ENCODE measurements at regions not wholly inside any gene's neighbourhood (a gene's known extent, or its start where the extent isn't known, plus 50 kb on each side); places are given as distances from the start of the nearest gene placed in this dataset.

- no peaks in the 10 kb centered on the region for H3K27me3 ChIP-seq (ENCODE audit: insufficient read depth, poor library complexity, severe bottlenecking)
- no peak for TF ChIP-seq CTCF (IDR thresholded peaks at IDR 0.05; ENCODE audit: insufficient read depth, low read length)
- no peak for TF ChIP-seq POLR2AphosphoS5 (IDR thresholded peaks at IDR 0.05; ENCODE audit: low read depth)
- TF ChIP-seq SPI1 (IDR thresholded peaks at IDR 0.05; ENCODE audit: borderline replicate concordance, low read depth): no peak
- TF ChIP-seq REST (IDR thresholded peaks at IDR 0.05; ENCODE audit: insufficient replicate concordance, low read depth): no peak
- TF ChIP-seq GABPA (IDR thresholded peaks at IDR 0.05; ENCODE audit: low read depth): no peak
- no peak overlapping the region for H3K4me3 ChIP-seq (replicated peaks; ENCODE audit: insufficient read depth, low read length)
- H3K27ac ChIP-seq (replicated peaks): no peak overlapping the region
- no peak for DNase-seq (ENCODE audit: low read depth in 1 of 2, low spot score in 1 of 2)
These were observed 398.9 kb upstream of the NR2F2 start for GRCh38 chr15:95931619-95932018.

DNA sequence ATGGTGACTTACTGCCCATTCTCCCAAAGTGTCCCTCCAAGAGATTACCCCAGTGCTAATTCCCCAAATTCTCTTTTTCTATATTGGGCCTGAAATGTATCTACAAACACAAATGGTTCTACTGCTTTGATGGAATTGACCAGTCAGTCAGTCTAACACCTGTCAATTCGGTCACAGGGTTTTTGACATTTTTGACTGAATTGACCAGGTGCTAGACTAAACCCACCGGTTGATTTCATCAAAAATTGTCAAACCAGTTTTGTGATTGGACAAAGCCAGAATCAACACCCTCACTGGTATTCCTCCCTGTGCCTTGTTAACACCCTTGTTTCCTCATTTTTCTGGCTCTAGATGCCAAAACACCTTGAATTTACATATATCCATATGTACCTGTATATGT is 398.4 kb upstream of the NR2F2 start:
- no peak overlapping the region for H3K4me3 ChIP-seq (replicated peaks; ENCODE audit: insufficient read depth, low read length)
- no peak overlapping the region for H3K27ac ChIP-seq (replicated peaks)
- TF ChIP-seq SPI1 (IDR thresholded peaks at IDR 0.05; ENCODE audit: borderline replicate concordance, low read depth): no peak
- TF ChIP-seq REST (IDR thresholded peaks at IDR 0.05; ENCODE audit: insufficient replicate concordance, low read depth): no peak
- no peak for TF ChIP-seq CTCF (IDR thresholded peaks at IDR 0.05; ENCODE audit: insufficient read depth, low read length)
- no peak for TF ChIP-seq GABPA (IDR thresholded peaks at IDR 0.05; ENCODE audit: low read depth)
- DNase-seq (ENCODE audit: low read depth in 1 of 2, low spot score in 1 of 2): no peak
- H3K27me3 ChIP-seq (ENCODE audit: insufficient read depth, poor library complexity, severe bottlenecking): no peaks in the 10 kb centered on the region

DNA sequence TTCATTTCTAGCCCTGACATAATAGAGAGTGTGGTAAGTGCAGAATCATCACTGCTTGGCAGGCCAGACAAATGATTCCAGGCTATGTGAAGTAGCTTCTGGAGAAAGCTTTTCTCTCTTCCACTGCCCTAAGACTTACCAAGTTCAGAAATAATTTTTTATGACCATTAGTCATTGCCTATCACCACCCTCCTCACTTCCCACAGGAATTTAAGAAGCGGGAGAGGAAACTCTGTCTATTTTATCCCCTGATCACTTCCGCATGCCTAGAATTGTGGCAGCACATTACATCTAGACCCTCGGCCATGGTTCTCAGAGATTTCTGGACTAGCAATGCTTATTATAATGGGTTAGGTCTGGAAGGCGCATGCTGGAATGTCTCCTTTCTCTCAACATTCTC is 397.8 kb upstream of the NR2F2 start:
- no peak for DNase-seq (ENCODE audit: low read depth in 1 of 2, low spot score in 1 of 2)

More for the DNA sequence above, 397.8 kb upstream of the NR2F2 start:
- Histone ChIP-seq H3K27me3 (ENCODE audit: insufficient read depth, poor library complexity, severe bottlenecking) (no peaks in the 10 kb centered on the region), H3K27ac (replicated peaks) (no peak overlapping the region), H3K4me3 (replicated peaks; ENCODE audit: insufficient read depth, low read length) (no peak overlapping the region)
- TF ChIP-seq GABPA (IDR thresholded peaks at IDR 0.05; ENCODE audit: low read depth): no peak
- no peak for TF ChIP-seq REST (IDR thresholded peaks at IDR 0.05; ENCODE audit: insufficient replicate concordance, low read depth)
- TF ChIP-seq POLR2AphosphoS5 (IDR thresholded peaks at IDR 0.05; ENCODE audit: low read depth): no peak
- TF ChIP-seq SPI1 (IDR thresholded peaks at IDR 0.05; ENCODE audit: borderline replicate concordance, low read depth): no peak
- TF ChIP-seq CTCF (IDR thresholded peaks at IDR 0.05; ENCODE audit: insufficient read depth, low read length): no peak
